WERI-Rb-1 (cell line): ENCODE measurements at regions not wholly inside any gene's neighbourhood (a gene's known extent, or its start where the extent isn't known, plus 50 kb on each side); places are given as distances from the start of the nearest gene placed in this dataset.

Source experiments
- DNase-seq: peaks from one replicate; pipeline ENCODE4 v3.0.0-alpha.2; 2020
- H3K27ac ChIP-seq: fragments of 250-450 bp; sonication (Bioruptor Pico); 2 replicates; pipeline ENCODE4 v1.5.1; 2020; ENCODE audit warnings: mild to moderate bottlenecking, moderate library complexity
- H3K27me3 ChIP-seq: fragments of 250-450 bp; sonication (Bioruptor Pico); 2 replicates; pipeline ENCODE4 v1.5.1; 2021; ENCODE audit warnings: mild to moderate bottlenecking, low read depth, moderate library complexity; ENCODE audit not compliant: insufficient read depth, severe bottlenecking
- H3K36me3 ChIP-seq: fragments of 250-450 bp; sonication (Bioruptor Pico); 2 replicates; pipeline ENCODE4 v1.5.1; 2020; ENCODE audit warnings: mild to moderate bottlenecking, moderate library complexity
- H3K4me3 ChIP-seq: 2 replicates; pipeline ENCODE4 v1.5.1; 2011; ENCODE audit warnings: low read depth, mild to moderate bottlenecking, control low read depth, low read length
- H3K9me3 ChIP-seq: fragments of 250-450 bp; sonication (Bioruptor Pico); 2 replicates; pipeline ENCODE4 v1.5.1; 2021; ENCODE audit warnings: mild to moderate bottlenecking, moderate library complexity; ENCODE audit not compliant: severe bottlenecking
- TF ChIP-seq, protein P1 (sequence below): IDR thresholded peaks from 2 replicates; pipeline ENCODE4 v1.5.1; 2011; ENCODE audit warnings: low read depth, mild to moderate bottlenecking, control low read depth, inconsistent platforms, low read length

DNA sequence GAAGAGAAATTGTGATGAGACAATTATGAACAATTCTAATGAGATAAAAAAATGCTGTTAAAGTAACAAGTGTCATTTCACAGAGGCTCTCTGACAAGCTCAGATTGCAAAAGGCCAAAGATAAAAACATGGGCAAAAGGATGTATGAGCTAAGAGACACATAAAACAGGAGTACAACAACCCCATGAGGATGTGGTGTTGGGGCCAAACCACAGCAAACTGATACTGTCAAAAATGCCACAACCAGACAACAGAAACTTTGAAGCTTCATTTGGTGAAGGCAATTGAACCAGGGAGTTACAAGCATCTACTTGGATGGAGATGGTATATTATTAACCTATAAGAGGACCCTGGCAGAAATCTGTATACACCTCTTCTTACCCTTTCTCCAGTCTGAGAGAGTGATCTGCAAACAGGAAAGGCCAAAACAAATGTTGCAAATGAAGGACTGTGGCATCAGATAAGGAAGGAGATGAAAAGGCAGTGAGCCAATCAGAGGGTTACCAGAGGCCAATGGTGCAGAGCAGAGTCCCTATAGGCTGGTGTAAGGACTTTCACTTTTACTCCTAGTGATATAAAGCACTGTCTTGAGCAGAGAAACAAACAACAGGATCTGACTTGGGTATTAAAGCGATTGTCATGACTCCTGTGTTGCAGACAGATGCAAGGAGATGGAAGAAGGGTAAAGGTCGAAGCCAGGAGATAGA is 659.0 kb downstream of the NTRK3 start:
- no peak for DNase-seq
- Histone ChIP-seq H3K4me3 (no peak overlapping the region), H3K36me3 (no peaks in the 10 kb centered on the region), H3K27ac (no peak overlapping the region), H3K27me3 (no peaks in the 10 kb centered on the region), H3K9me3 (no peaks in the 10 kb centered on the region)
- TF ChIP-seq, protein P1, sequence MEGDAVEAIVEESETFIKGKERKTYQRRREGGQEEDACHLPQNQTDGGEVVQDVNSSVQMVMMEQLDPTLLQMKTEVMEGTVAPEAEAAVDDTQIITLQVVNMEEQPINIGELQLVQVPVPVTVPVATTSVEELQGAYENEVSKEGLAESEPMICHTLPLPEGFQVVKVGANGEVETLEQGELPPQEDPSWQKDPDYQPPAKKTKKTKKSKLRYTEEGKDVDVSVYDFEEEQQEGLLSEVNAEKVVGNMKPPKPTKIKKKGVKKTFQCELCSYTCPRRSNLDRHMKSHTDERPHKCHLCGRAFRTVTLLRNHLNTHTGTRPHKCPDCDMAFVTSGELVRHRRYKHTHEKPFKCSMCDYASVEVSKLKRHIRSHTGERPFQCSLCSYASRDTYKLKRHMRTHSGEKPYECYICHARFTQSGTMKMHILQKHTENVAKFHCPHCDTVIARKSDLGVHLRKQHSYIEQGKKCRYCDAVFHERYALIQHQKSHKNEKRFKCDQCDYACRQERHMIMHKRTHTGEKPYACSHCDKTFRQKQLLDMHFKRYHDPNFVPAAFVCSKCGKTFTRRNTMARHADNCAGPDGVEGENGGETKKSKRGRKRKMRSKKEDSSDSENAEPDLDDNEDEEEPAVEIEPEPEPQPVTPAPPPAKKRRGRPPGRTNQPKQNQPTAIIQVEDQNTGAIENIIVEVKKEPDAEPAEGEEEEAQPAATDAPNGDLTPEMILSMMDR: no peak

DNA sequence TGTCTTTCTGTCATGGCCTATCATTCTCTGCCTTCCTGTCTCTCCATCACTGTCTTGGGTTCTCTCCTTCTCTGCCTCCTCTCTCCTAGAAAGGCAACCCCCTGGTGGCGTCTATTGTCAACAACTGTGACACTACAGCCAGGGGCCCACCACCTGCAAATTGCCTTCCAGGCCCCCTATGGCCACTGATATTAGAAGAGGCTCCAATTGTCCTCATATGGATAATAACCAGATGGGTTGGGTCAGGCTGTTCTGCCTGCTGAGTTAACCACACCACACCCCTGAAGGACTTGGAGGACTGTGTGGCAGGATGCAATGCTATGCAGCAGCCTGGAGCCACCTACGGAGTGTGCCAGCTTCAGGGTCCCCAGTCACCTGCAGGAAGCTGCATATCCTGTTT is 665.0 kb downstream of the NTRK3 start:
- TF ChIP-seq, protein P1: no peak
- Histone ChIP-seq H3K36me3 (no peaks in the 10 kb centered on the region), H3K27me3 (no peaks in the 10 kb centered on the region), H3K9me3 (no peaks in the 10 kb centered on the region), H3K4me3 (no peak overlapping the region), H3K27ac (no peak overlapping the region)
- peak; percentile 8 for DNase-seq

DNA sequence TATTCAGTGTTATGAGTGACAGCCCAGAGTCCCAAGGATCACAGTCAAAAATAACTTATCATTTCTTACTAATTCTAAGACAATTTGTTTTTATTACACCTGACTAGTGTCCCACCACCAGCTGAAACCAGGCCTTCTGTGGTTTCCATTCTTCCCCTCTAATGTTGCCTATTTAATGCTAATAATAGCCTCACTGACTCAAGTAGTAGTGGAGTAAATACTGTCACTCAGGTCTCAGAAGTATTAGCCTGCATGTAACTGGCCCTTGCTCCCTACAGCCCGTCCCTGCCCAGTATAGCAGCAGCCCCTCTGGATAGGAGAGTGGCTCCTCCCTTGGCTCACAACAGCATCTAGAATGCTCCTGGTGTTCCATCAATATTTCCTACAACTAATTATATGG is 665.5 kb downstream of the NTRK3 start:
- DNase-seq: no peak
- no peak overlapping the region for H3K27ac ChIP-seq
- no peak overlapping the region for H3K4me3 ChIP-seq

DNA sequence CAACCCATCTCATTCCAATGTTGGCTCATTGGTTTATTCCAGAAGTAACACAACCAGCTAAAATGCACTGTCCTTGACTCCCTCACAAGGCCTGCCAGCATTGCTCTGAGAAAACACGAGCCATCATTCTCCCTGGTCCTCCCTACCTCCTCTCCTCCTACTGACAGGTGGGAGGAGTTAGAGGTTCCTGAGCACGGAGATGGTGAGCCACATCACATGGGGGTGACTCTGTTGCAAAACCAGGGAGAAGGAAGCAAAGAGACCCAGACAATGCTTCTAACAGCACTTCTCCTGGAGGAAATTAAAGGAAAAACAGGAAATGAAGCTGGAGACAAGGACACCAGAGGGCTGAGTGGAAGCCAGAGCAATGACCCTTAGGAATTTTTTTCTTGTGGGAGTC is 667.4 kb downstream of the NTRK3 start:
- TF ChIP-seq, protein P1: no peak
- H3K27ac ChIP-seq: no peak overlapping the region
- no peak for DNase-seq
- no peak overlapping the region for H3K4me3 ChIP-seq
- H3K9me3 ChIP-seq: no peaks in the 10 kb centered on the region
- no peaks in the 10 kb centered on the region for H3K27me3 ChIP-seq
- H3K36me3 ChIP-seq: no peaks in the 10 kb centered on the region

More for the DNA sequence above, 665.5 kb downstream of the NTRK3 start:
- TF ChIP-seq, protein P1: no peak
- Histone ChIP-seq H3K27me3 (no peaks in the 10 kb centered on the region), H3K9me3 (no peaks in the 10 kb centered on the region), H3K36me3 (no peaks in the 10 kb centered on the region)

DNA sequence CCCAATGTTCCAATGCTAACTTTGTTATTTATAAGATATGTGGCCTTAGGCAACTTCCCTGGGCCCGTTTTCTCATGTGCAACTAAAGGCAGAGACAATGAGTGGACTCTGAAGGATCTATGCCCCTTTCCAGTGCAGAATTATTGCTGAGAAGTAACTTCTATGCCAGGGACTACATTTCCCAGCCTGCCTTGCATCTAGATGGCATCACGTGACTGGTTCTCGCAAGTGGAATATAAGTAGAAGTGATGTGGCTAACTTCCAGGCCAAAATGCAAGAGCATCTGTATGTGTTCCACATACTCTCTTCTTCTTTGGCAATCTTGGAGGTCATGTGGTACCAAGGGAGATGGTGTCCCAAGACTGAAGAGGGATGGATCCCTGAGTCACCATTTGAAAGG is 674.4 kb downstream of the NTRK3 start:
- TF ChIP-seq, protein P1: no peak
- H3K27ac ChIP-seq: no peak overlapping the region
- no peak for DNase-seq
- H3K4me3 ChIP-seq: no peak overlapping the region
- H3K36me3 ChIP-seq: no peaks in the 10 kb centered on the region
- H3K27me3 ChIP-seq: no peaks in the 10 kb centered on the region
- H3K9me3 ChIP-seq: no peaks in the 10 kb centered on the region

DNA sequence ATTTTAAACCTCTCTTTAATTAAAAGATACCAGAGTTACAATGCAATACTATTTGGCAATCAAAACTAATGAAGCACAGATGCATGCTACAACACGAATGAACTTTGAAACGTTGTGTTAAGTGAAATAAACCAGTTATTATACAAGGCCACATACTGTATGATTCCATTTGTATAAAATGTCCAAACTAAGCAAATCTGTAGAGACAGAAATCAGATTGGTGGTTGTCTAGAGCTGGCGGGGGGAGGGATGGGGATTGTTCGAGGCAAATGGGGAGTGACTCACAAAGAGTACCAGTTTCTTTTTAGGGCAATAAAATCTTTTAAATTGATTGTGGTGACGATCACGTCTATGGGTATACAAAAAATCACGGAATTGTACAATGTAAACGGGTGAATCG is 677.0 kb downstream of the NTRK3 start:
- H3K27ac ChIP-seq: no peak overlapping the region
- TF ChIP-seq, protein P1: no peak
- H3K4me3 ChIP-seq: no peak overlapping the region
- DNase-seq: no peak
- no peaks in the 10 kb centered on the region for H3K27me3 ChIP-seq
- H3K36me3 ChIP-seq: no peaks in the 10 kb centered on the region
- H3K9me3 ChIP-seq: no peaks in the 10 kb centered on the region
